ENCODE measurements at regions not wholly inside any gene's neighbourhood (a gene's known extent, or its start where the extent isn't known, plus 50 kb on each side); places are given as distances from the start of the nearest gene placed in this dataset.

DNA sequence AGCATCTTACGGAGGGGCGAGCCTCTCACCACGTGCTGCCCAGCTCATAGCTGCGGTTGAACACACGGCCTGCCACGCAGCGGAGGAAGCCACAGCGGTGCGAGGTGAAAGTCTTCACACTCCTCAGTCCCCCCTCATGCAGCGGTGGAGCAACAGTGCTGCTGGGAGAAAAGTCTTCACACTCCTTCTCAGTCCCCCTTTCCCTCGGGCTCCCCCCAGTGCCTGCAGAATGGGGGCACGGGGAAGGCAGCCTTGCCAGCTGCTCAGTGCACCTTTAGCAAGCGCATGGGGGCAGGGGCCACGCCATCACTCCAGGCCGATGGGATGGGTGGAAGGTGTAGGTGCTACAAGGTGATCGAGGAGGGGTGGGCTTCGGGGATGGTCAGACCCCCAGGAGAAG lies 206.3 kb upstream of the TCERG1L start:
- TF ChIP-seq, protein P1, sequence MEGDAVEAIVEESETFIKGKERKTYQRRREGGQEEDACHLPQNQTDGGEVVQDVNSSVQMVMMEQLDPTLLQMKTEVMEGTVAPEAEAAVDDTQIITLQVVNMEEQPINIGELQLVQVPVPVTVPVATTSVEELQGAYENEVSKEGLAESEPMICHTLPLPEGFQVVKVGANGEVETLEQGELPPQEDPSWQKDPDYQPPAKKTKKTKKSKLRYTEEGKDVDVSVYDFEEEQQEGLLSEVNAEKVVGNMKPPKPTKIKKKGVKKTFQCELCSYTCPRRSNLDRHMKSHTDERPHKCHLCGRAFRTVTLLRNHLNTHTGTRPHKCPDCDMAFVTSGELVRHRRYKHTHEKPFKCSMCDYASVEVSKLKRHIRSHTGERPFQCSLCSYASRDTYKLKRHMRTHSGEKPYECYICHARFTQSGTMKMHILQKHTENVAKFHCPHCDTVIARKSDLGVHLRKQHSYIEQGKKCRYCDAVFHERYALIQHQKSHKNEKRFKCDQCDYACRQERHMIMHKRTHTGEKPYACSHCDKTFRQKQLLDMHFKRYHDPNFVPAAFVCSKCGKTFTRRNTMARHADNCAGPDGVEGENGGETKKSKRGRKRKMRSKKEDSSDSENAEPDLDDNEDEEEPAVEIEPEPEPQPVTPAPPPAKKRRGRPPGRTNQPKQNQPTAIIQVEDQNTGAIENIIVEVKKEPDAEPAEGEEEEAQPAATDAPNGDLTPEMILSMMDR (conservative IDR thresholded peaks at IDR 0.05; ENCODE audit: low read depth, low read length) = no peak
- TF ChIP-seq EZH2 (IDR thresholded peaks at IDR 0.05; ENCODE audit: low read length, unreplicated experiment) = no peak
- TF ChIP-seq EZH2phosphoT487 (IDR thresholded peaks at IDR 0.05; ENCODE audit: borderline replicate concordance, low read length) = no peak
